PFSK-1 (cell line): ENCODE measurements at regions not wholly inside any gene's neighbourhood (a gene's known extent, or its start where the extent isn't known, plus 50 kb on each side); places are given as distances from the start of the nearest gene placed in this dataset.

Source experiments
- FOXP2 ChIP-seq: optimal IDR thresholded peaks from 2 replicates; pipeline ENCODE3; 2011; ENCODE audit warnings: borderline replicate concordance, control low read depth, inconsistent platforms; ENCODE audit not compliant: insufficient read depth; ENCODE audit errors: extremely low read length, extremely low read depth
- POLR2AphosphoS5 ChIP-seq: IDR thresholded peaks from 2 replicates; pipeline ENCODE4 v1.6.1; 2012; ENCODE audit warnings: low read depth, mild to moderate bottlenecking, control low read depth, low read length, moderate library complexity
- REST ChIP-seq, 2 experiments: IDR thresholded peaks; 2 replicates each; pipeline versions ENCODE4 v1.6.1 to v1.8.0; 2011 to 2012; ENCODE audit warnings: low read depth in 2 of 2, low read length in 2 of 2, control low read depth in 1 of 2, inconsistent platforms in 1 of 2, mild to moderate bottlenecking in 1 of 2, moderate library complexity in 1 of 2; ENCODE audit not compliant: insufficient read depth in 1 of 2
- SIN3A ChIP-seq: IDR thresholded peaks from 2 replicates; pipeline ENCODE4 v1.6.1; 2012; ENCODE audit warnings: mild to moderate bottlenecking, low read length, moderate library complexity, borderline replicate concordance; ENCODE audit not compliant: insufficient read depth
- TAF1 ChIP-seq: IDR thresholded peaks from 2 replicates; pipeline ENCODE4 v1.6.1; 2012; ENCODE audit warnings: low read length, control low read depth, borderline replicate concordance; ENCODE audit not compliant: insufficient read depth

GRCh38 chr2:35463805-35464596 is 891.6 kb upstream of the CRIM1 start:
- TF ChIP-seq TAF1 (no peak), SIN3A (no peak), POLR2AphosphoS5 (no peak), REST (IDR thresholded peaks at IDR 0.05; ENCODE audit: insufficient read depth in 1 of 2, low read depth in 2 of 2, low read length in 2 of 2) (no peak), FOXP2 (no peak)

- TF ChIP-seq TAF1 (no peak), POLR2AphosphoS5 (no peak), SIN3A (no peak), REST (IDR thresholded peaks at IDR 0.05; ENCODE audit: insufficient read depth in 1 of 2, low read depth in 2 of 2, low read length in 2 of 2) (no peak), FOXP2 (no peak)
These were observed 893.2 kb upstream of the CRIM1 start for GRCh38 chr2:35462226-35462998.

GRCh38 chr2:35461406-35461805 is 894.2 kb upstream of the CRIM1 start:
- TF ChIP-seq POLR2AphosphoS5, result no peak
- TF ChIP-seq FOXP2, result no peak
- no peak for TF ChIP-seq TAF1
- no peak for TF ChIP-seq SIN3A
- TF ChIP-seq REST (IDR thresholded peaks at IDR 0.05; ENCODE audit: insufficient read depth in 1 of 2, low read depth in 2 of 2, low read length in 2 of 2), result no peak

- no peak for TF ChIP-seq FOXP2
- TF ChIP-seq REST (IDR thresholded peaks at IDR 0.05; ENCODE audit: insufficient read depth in 1 of 2, low read depth in 2 of 2, low read length in 2 of 2), result no peak
- no peak for TF ChIP-seq POLR2AphosphoS5
- TF ChIP-seq TAF1, result no peak
- TF ChIP-seq SIN3A, result no peak
These were observed 900.5 kb upstream of the CRIM1 start for GRCh38 chr2:35454966-35455638.
